Testis (tissue), 2 donors: ENCODE measurements at regions not wholly inside any gene's neighbourhood (a gene's known extent, or its start where the extent isn't known, plus 50 kb on each side); places are given as distances from the start of the nearest gene placed in this dataset.

ENCODE experiments used
- POLR2A ChIP-seq: fragments of 450-650 bp; IDR thresholded peaks from one replicate; pipeline ENCODE4 v1.6.1; 2017; ENCODE audit warnings: antibody characterized with exemption, mild to moderate bottlenecking, moderate library complexity
- TF ChIP-seq, protein P1 (sequence below), 3 experiments: fragments of 450-650 bp in 2 of 3; fragments of 200-600 bp in 1 of 3; sonication (generic) in 1 of 3; IDR thresholded peaks; one replicate each; pipeline ENCODE4 v1.5.1; 2016 to 2019; ENCODE audit warnings: antibody characterized with exemption in 3 of 3, mild to moderate bottlenecking in 2 of 3, moderate library complexity in 1 of 3

DNA sequence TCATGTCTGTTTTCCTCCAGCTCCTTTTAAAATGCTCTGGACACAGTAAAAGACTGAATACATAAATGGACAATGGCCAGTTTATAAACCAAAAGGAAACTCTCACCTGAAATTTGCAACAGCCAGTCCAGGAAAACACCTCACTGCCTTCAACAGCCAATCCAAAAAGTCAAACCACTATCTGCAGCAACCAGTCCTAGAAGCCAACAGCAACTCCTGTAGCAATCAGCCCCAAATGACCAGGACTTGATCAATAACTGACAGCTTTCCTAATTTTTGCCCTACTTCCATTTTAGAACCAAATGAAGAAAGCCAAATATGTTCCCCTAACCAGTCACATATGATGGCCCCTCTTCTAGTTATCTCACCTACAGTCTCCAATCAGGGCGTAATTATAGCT lies 309.5 kb upstream of the CPXCR1 start:
- TF ChIP-seq, protein P1, sequence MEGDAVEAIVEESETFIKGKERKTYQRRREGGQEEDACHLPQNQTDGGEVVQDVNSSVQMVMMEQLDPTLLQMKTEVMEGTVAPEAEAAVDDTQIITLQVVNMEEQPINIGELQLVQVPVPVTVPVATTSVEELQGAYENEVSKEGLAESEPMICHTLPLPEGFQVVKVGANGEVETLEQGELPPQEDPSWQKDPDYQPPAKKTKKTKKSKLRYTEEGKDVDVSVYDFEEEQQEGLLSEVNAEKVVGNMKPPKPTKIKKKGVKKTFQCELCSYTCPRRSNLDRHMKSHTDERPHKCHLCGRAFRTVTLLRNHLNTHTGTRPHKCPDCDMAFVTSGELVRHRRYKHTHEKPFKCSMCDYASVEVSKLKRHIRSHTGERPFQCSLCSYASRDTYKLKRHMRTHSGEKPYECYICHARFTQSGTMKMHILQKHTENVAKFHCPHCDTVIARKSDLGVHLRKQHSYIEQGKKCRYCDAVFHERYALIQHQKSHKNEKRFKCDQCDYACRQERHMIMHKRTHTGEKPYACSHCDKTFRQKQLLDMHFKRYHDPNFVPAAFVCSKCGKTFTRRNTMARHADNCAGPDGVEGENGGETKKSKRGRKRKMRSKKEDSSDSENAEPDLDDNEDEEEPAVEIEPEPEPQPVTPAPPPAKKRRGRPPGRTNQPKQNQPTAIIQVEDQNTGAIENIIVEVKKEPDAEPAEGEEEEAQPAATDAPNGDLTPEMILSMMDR (IDR thresholded peaks at IDR 0.05) = no peak
- no peak for TF ChIP-seq POLR2A
